MCF 10A (cell line): ENCODE measurements at regions not wholly inside any gene's neighbourhood (a gene's known extent, or its start where the extent isn't known, plus 50 kb on each side); places are given as distances from the start of the nearest gene placed in this dataset.

ENCODE experiments used
- BruUV-seq: library from RNA; stranded (reverse); fragments of 400-500 nt; replicated peaks from 2 replicates; lab custom pipeline; 2021; lab: Mats Ljungman, UMichigan
- CTCF ChIA-PET: fragments of 300-600 bp; sonication (Branson Sonifier 250); formaldehyde crosslinking; extraction: SDS; loops from one replicate; lab custom pipeline; 2021; ENCODE audit warnings: antibody characterized with exemption, inconsistent platforms; lab: Yijun Ruan, JAX
- POLR2A ChIA-PET: fragments of 300-600, 350-650 bp; sonication (Branson Sonifier 250); formaldehyde crosslinking; extraction: SDS; loops from one replicate; lab custom pipeline; 2020; ENCODE audit warnings: antibody characterized with exemption, inconsistent platforms; lab: Yijun Ruan, JAX
- DNase-seq: peaks from one replicate; pipeline ENCODE4 v3.0.0-alpha.2; 2018; ENCODE audit not compliant: unreplicated experiment
- H3K27ac Mint-ChIP-seq: one replicate; pipeline ENCODE4 v1.8.0; 2022; ENCODE audit warnings: mild to moderate bottlenecking, low read depth, mixed read lengths; ENCODE audit not compliant: unreplicated experiment
- H3K27me3 Mint-ChIP-seq: one replicate; pipeline ENCODE4 v1.8.0; 2022; ENCODE audit warnings: mixed read lengths; ENCODE audit not compliant: insufficient read depth, unreplicated experiment
- H3K36me3 Mint-ChIP-seq: one replicate; pipeline ENCODE4 v1.8.0; 2022; ENCODE audit warnings: mild to moderate bottlenecking, moderate library complexity, mixed read lengths; ENCODE audit not compliant: insufficient read depth, unreplicated experiment
- H3K4me1 Mint-ChIP-seq: one replicate; pipeline ENCODE4 v1.8.0; 2022; ENCODE audit warnings: mixed read lengths; ENCODE audit not compliant: insufficient read depth, unreplicated experiment
- H3K4me3 Mint-ChIP-seq: one replicate; pipeline ENCODE4 v1.8.0; 2022; ENCODE audit warnings: mild to moderate bottlenecking, moderate library complexity, mixed read lengths; ENCODE audit not compliant: unreplicated experiment
- H3K9me3 Mint-ChIP-seq: one replicate; pipeline ENCODE4 v1.8.0; 2022; ENCODE audit warnings: mixed read lengths; ENCODE audit not compliant: unreplicated experiment
- intact Hi-C: fragments of 100-400 bp; cut with micrococcal nuclease; formaldehyde crosslinking; loops from 2 replicates; pipeline ENCODE4 v1.14.1; 2022
- TF ChIP-seq, protein P1 (sequence below): fragments of 200-600 bp; IDR thresholded peaks from one replicate; pipeline ENCODE4 v1.8.0; 2022; ENCODE audit warnings: antibody characterized with exemption, mild to moderate bottlenecking; ENCODE audit not compliant: unreplicated experiment

DNA sequence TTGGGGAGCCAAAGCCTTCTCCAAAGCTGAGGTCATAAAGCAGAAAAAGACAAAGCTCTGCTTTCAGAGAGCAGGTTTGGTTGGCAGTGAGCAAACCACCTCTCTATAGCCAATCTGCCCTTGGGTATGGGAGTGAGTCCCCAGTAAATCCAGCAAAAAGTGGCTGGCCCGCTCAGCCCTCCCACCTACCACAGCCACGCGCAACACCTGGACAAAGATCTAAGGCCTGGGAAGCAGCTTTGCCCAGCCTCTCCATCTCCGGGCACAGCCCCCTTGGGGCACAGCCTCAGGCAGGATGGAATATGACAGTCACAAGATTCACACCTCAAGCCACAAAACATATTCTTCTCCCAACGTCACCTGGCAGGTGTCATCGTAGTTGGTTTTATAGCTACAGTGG, 211.7 kb upstream of the EEA1 start:
- intact Hi-C loops, result no loop called here
- H3K4me1 Mint-ChIP-seq, result peaks cover 32% of the 10 kb centered on the region
- no peak overlapping the region for H3K27ac Mint-ChIP-seq
- DNase-seq, result no peak
- ChIA-PET CTCF (interaction anchor here (0.6 to 1.4 kb wide), 3 partner anchors 13 to 787 kb away, joined by 3 to 6 read pairs (median 4); no protein-coding TSS in a partner anchor), POLR2A (interaction anchor here (1.6 to 4.4 kb wide), 2 partner anchors 13 to 18 kb away, joined by 4 to 45 read pairs; no protein-coding TSS in a partner anchor)
- TF ChIP-seq, protein P1, sequence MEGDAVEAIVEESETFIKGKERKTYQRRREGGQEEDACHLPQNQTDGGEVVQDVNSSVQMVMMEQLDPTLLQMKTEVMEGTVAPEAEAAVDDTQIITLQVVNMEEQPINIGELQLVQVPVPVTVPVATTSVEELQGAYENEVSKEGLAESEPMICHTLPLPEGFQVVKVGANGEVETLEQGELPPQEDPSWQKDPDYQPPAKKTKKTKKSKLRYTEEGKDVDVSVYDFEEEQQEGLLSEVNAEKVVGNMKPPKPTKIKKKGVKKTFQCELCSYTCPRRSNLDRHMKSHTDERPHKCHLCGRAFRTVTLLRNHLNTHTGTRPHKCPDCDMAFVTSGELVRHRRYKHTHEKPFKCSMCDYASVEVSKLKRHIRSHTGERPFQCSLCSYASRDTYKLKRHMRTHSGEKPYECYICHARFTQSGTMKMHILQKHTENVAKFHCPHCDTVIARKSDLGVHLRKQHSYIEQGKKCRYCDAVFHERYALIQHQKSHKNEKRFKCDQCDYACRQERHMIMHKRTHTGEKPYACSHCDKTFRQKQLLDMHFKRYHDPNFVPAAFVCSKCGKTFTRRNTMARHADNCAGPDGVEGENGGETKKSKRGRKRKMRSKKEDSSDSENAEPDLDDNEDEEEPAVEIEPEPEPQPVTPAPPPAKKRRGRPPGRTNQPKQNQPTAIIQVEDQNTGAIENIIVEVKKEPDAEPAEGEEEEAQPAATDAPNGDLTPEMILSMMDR, result no peak
- no TSS peak for BruUV-seq
- no peaks in the 10 kb centered on the region for H3K36me3 Mint-ChIP-seq
- H3K27me3 Mint-ChIP-seq, result no peaks in the 10 kb centered on the region
- no peak overlapping the region for H3K4me3 Mint-ChIP-seq
- no peaks in the 10 kb centered on the region for H3K9me3 Mint-ChIP-seq

DNA sequence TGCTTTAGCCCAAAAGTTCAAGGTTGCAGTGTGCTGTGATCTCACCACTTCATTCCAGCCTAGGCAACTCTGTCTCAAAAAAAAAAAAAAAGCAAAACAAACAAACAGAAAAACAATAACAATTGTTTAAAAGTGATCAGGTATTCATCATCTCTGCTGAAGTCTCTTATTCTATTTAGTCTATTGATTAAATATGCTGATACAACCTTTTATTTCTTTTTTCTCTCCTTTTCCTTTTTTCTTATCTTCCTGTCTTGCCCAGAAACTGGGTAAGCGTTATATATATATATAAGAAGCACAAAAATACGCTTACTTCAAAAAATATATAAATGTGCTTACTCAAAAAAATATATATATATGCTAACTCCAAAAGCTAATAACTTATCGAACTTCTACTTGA, 213.8 kb upstream of the EEA1 start:
- no peak for DNase-seq
- POLR2A ChIA-PET, result interaction anchor here (0.7 kb wide), 1 partner anchor 101 kb away, joined by 3 read pairs; no protein-coding TSS in a partner anchor

GRCh38 chr12:93144109-93144508, 215.0 kb upstream of the EEA1 start:
- Mint-ChIP-seq H3K9me3 (no peaks in the 10 kb centered on the region), H3K27me3 (no peaks in the 10 kb centered on the region), H3K4me1 (peaks cover 11% of the 10 kb centered on the region), H3K27ac (no peak overlapping the region), H3K4me3 (no peak overlapping the region), H3K36me3 (no peaks in the 10 kb centered on the region)
- TF ChIP-seq, protein P1, result no peak
- no TSS peak for BruUV-seq
- intact Hi-C loops, result no loop called here
- CTCF ChIA-PET, result interaction anchor here (0.6 kb wide), 1 partner anchor 10 kb away, joined by 3 read pairs; no protein-coding TSS in a partner anchor
- DNase-seq, result no peak
- POLR2A ChIA-PET, result interaction anchor here (0.6 to 1.4 kb wide), 3 partner anchors 11 to 85 kb away, joined by 3 to 5 read pairs (median 4); no protein-coding TSS in a partner anchor

More for the DNA sequence above, 213.8 kb upstream of the EEA1 start:
- Mint-ChIP-seq H3K27ac (no peak overlapping the region), H3K9me3 (no peaks in the 10 kb centered on the region), H3K4me1 (peaks cover 19% of the 10 kb centered on the region), H3K27me3 (no peaks in the 10 kb centered on the region), H3K4me3 (no peak overlapping the region), H3K36me3 (no peaks in the 10 kb centered on the region)
- TF ChIP-seq, protein P1, result no peak
- CTCF ChIA-PET, result interaction anchor here (0.7 to 1.1 kb wide), 3 partner anchors 13 to 81 kb away, joined by 3 to 4 read pairs (median 3); no protein-coding TSS in a partner anchor
- intact Hi-C loops, result no loop called here
- BruUV-seq, result no TSS peak

GRCh38 chr12:93145086-93145485, 216.0 kb upstream of the EEA1 start:
- intact Hi-C loops, result no loop called here

More at GRCh38 chr12:93145086-93145485, 216.0 kb upstream of the EEA1 start:
- POLR2A ChIA-PET, result interaction anchor here (0.7 to 1.4 kb wide), 3 partner anchors 10 to 150 kb away, joined by 3 to 4 read pairs (median 3); no protein-coding TSS in a partner anchor
- Mint-ChIP-seq H3K4me3 (no peak overlapping the region), H3K36me3 (no peaks in the 10 kb centered on the region), H3K27ac (no peak overlapping the region), H3K27me3 (no peaks in the 10 kb centered on the region), H3K4me1 (peaks cover 8% of the 10 kb centered on the region), H3K9me3 (no peaks in the 10 kb centered on the region)
- TF ChIP-seq, protein P1, result no peak
- BruUV-seq, result no TSS peak
- CTCF ChIA-PET, result interaction anchor here (0.6 to 1.0 kb wide), 4 partner anchors 17 to 252 kb away, joined by 3 to 5 read pairs (median 4); no protein-coding TSS in a partner anchor
- no peak for DNase-seq
